ENCODE measurements at regions not wholly inside any gene's neighbourhood (a gene's known extent, or its start where the extent isn't known, plus 50 kb on each side); places are given as distances from the start of the nearest gene placed in this dataset.
A peak's percentile ranks its signal among the peaks of the same experiment; 100 is the strongest.

DNA sequence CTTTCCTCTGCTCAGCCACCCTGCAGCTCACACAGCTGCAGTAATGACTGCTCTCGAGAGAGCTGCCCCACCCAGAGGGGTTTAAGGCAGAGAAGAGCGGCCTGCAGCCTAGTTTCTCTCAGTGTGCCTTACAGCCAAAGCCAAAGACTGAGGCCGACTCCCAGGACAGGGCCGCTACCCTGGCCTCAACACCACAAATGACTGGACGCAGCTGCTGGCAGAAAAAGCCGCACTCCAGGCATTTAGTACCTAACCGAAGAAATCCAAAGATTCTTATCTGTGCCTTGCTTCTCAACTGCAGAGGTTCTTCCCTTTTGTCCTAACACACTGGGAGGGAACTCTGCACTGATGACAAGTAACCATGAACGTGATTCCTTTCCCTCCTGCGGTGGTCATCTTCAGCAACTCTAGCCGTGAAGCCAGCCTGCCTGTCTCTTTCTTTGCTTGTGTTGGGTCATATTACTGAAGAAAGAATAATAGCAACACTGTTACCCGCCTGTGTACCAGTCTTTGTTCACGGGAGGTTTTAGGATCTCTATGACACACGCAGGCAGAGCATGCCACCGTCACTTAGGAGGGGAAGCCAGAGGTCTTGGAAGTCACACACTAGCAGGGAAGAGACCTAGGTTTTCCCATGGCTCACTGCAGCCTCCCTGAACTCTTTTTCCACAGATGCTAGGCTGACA is 202.7 kb downstream of the RHOU start:
- 32% methylated on average over 14 of the region's 14 CpGs for WGBS
- TF ChIP-seq POLR2AphosphoS5 (IDR thresholded peaks at IDR 0.05): no peak
- TF ChIP-seq, protein P1, sequence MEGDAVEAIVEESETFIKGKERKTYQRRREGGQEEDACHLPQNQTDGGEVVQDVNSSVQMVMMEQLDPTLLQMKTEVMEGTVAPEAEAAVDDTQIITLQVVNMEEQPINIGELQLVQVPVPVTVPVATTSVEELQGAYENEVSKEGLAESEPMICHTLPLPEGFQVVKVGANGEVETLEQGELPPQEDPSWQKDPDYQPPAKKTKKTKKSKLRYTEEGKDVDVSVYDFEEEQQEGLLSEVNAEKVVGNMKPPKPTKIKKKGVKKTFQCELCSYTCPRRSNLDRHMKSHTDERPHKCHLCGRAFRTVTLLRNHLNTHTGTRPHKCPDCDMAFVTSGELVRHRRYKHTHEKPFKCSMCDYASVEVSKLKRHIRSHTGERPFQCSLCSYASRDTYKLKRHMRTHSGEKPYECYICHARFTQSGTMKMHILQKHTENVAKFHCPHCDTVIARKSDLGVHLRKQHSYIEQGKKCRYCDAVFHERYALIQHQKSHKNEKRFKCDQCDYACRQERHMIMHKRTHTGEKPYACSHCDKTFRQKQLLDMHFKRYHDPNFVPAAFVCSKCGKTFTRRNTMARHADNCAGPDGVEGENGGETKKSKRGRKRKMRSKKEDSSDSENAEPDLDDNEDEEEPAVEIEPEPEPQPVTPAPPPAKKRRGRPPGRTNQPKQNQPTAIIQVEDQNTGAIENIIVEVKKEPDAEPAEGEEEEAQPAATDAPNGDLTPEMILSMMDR (IDR thresholded peaks at IDR 0.05): no peak
- TF ChIP-seq POLR2A (IDR thresholded peaks at IDR 0.05): no peak
- H3K36me3 ChIP-seq: no peaks in the 10 kb centered on the region
- peak overlapping the region; percentile 26 to 42 for H3K27ac ChIP-seq
- no peaks in the 10 kb centered on the region for H3K27me3 ChIP-seq (replicated peaks; ENCODE audit: insufficient read depth)
- intact Hi-C loops (cut with DNase I): no loop called here
- H3K4me1 ChIP-seq (replicated peaks): no peaks in the 10 kb centered on the region
- H3K4me3 ChIP-seq: no peak overlapping the region
- no peaks in the 10 kb centered on the region for H3K9me3 ChIP-seq
- DNase-seq (ENCODE audit: low spot score): no peak

DNA sequence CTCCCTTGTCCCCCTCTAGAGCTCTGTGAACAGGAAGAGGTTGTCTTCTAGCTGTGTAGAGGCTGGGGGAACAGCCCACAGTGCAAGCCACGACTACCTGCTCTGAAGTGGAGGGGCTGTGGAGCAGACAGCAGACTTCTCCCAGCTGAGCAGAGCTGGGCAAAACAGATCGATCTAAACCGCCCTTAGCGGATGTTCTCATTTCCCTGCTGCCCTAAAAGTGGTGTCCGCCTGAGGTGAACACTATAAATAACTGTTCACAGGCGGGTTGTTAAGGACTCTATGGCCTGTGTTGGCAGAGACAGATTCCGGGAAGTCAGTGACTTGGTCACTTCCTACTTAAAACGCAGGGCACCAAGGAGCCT is 203.2 kb downstream of the RHOU start:
- Histone ChIP-seq H3K9me3 (no peaks in the 10 kb centered on the region), H3K27ac (peak overlapping the region in 1 of 2 donors; percentile 26), H3K4me1 (replicated peaks) (no peaks in the 10 kb centered on the region), H3K36me3 (no peaks in the 10 kb centered on the region), H3K27me3 (replicated peaks; ENCODE audit: insufficient read depth) (no peaks in the 10 kb centered on the region), H3K4me3 (no peak overlapping the region)
- 52% methylated on average over 8 of the region's 8 CpGs for WGBS
- no peak for DNase-seq (ENCODE audit: low spot score)
- intact Hi-C loops (cut with DNase I): no loop called here
- TF ChIP-seq POLR2A (IDR thresholded peaks at IDR 0.05) (no peak), POLR2AphosphoS5 (IDR thresholded peaks at IDR 0.05) (no peak)
- TF ChIP-seq, protein P1 (IDR thresholded peaks at IDR 0.05): no peak

DNA sequence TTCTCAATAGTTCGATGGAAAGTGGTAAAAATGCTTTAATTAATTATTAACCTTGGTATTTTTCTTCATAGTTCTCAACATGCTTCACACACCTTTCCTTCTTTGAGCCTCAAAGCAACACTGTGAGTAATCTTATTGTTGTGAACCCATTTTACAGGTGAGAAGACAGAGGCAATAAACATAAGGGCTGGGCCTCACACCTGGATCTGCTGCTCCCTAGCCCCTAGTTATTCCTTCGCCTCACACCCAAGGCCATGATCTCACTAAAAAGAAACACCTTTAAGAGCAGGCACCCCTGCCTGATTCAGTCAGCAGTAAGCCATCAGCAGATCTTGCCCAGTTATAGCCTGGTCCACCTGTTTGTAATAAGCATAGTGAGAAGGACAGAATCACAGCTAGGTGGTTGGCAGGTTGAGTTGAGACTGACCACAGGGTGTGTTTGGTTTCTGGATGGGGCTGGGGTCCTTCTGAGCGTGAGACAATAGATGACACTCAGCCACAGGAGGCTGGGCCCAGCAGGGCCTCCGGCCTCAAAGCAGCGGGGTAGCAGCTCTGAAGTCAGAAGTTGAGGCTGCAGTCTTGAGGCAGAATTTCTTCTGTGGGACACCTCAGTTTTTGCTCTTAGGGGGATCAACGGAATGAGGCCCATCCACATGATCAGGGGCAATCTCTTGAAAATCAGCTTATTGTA is 203.9 kb downstream of the RHOU start:
- H3K27ac ChIP-seq: no peak overlapping the region
- DNase-seq (ENCODE audit: low spot score): no peak
- H3K4me1 ChIP-seq (replicated peaks): no peaks in the 10 kb centered on the region
- no peaks in the 10 kb centered on the region for H3K27me3 ChIP-seq (replicated peaks; ENCODE audit: insufficient read depth)
- intact Hi-C loops (cut with DNase I): no loop called here
- TF ChIP-seq POLR2AphosphoS5 (IDR thresholded peaks at IDR 0.05): no peak
- TF ChIP-seq, protein P1 (IDR thresholded peaks at IDR 0.05): no peak
- no peak for TF ChIP-seq POLR2A (IDR thresholded peaks at IDR 0.05)
- 98% methylated on average over 6 of the region's 6 CpGs for WGBS
- H3K4me3 ChIP-seq: no peak overlapping the region
- H3K9me3 ChIP-seq: no peaks in the 10 kb centered on the region
- no peaks in the 10 kb centered on the region for H3K36me3 ChIP-seq

DNA sequence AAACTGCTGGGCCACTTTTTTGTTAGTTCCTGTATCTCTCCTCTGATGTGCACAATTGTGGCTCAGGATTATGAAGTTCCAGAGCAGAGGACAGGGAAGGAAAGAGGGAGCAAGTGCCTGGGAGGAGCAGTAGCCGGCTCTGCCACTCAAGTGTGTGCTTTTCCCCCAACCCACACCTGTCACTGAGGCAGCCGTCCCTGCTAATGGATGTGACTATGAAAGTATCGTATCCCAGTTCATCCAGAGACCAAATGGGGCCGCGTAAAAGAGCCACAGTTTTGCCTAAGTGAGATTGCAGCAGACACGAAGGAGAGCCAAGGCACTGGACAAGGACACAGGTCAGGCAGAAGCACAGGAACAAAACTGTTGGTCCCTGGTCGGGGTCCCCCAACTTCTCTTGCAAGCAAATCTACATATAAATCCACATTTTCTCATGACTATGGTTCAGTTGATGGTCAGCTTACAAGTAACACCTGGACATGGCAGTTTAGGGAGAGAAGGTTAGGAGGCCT is 204.7 kb downstream of the RHOU start:
- TF ChIP-seq, protein P1 (IDR thresholded peaks at IDR 0.05): no peak
- TF ChIP-seq POLR2A (IDR thresholded peaks at IDR 0.05) (no peak), POLR2AphosphoS5 (IDR thresholded peaks at IDR 0.05) (no peak)
- Histone ChIP-seq H3K36me3 (no peaks in the 10 kb centered on the region), H3K27me3 (replicated peaks; ENCODE audit: insufficient read depth) (no peaks in the 10 kb centered on the region), H3K4me3 (no peak overlapping the region), H3K27ac (no peak overlapping the region), H3K4me1 (replicated peaks) (no peaks in the 10 kb centered on the region), H3K9me3 (no peaks in the 10 kb centered on the region)
- 97% methylated on average over 7 of the region's 7 CpGs for WGBS
- intact Hi-C loops (cut with DNase I): no loop called here
- no peak for DNase-seq (ENCODE audit: low spot score)

DNA sequence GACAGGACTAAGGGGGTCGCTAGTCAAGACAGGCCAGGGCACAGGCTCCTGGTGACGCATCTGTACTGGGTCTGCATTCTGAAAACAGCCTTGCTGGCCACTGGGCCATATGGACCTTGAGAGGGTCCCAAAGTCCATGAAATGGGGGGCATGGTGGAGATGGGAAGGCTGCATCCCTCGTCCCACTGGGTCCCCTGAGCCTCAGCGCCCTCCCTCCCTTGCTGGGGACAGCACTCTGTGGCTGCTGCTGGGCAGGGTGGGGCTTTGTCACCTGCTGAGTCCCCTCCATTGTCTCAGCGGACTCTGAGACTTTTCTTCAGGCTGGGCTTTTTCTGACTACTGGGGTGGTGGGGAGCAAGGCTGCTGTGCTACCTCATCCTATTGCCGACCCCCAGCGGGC is 205.2 kb downstream of the RHOU start:
- H3K36me3 ChIP-seq: no peaks in the 10 kb centered on the region
- no peaks in the 10 kb centered on the region for H3K4me1 ChIP-seq (replicated peaks)
- DNase-seq (ENCODE audit: low spot score): no peak
- H3K4me3 ChIP-seq: no peak overlapping the region
- intact Hi-C loops (cut with DNase I): no loop called here
- no peaks in the 10 kb centered on the region for H3K27me3 ChIP-seq (replicated peaks; ENCODE audit: insufficient read depth)
- WGBS: 89% methylated on average over 7 of the region's 7 CpGs
- TF ChIP-seq POLR2AphosphoS5 (IDR thresholded peaks at IDR 0.05) (no peak), POLR2A (IDR thresholded peaks at IDR 0.05) (no peak)
- TF ChIP-seq, protein P1 (IDR thresholded peaks at IDR 0.05): no peak
- no peak overlapping the region for H3K27ac ChIP-seq
- H3K9me3 ChIP-seq: no peaks in the 10 kb centered on the region

Data from prostate gland (tissue), 2 donors.